Small intestine (tissue), 7 donors: ENCODE measurements at regions not wholly inside any gene's neighbourhood (a gene's known extent, or its start where the extent isn't known, plus 50 kb on each side); places are given as distances from the start of the nearest gene placed in this dataset.

ENCODE experiments used
- DNase-seq, 2 donors: peaks; one replicate each; pipeline versions ENCODE4 v3.0.0 to v3.0.0-alpha.2; 2013
- FAIRE-seq: peaks from 2 replicates; lab custom pipeline; 2012; peaks lifted over from hg19 to GRCh38; lab: Jason Lieb, UNC
- H3K27ac ChIP-seq, 3 donors: one replicate each; pipeline ENCODE4 v1.5.1; 2013; ENCODE audit warnings: low read length in 2 of 3, mild to moderate bottlenecking in 2 of 3, control low read depth in 1 of 3, inconsistent platforms in 1 of 3, low read depth in 1 of 3, moderate library complexity in 1 of 3
- H3K27me3 ChIP-seq, 3 donors: one replicate each; pipeline ENCODE4 v1.6.1; 2013; ENCODE audit warnings: low read length in 3 of 3, inconsistent platforms in 1 of 3; ENCODE audit not compliant: control insufficient read depth in 3 of 3, insufficient read depth in 3 of 3
- H3K36me3 ChIP-seq, 3 donors: one replicate each; pipeline ENCODE4 v1.6.1; 2013; ENCODE audit warnings: low read length in 3 of 3, inconsistent platforms in 1 of 3, low read depth in 1 of 3, mild to moderate bottlenecking in 1 of 3, moderate library complexity in 1 of 3; ENCODE audit not compliant: control insufficient read depth in 3 of 3, insufficient read depth in 2 of 3
- H3K4me1 ChIP-seq, 3 donors: one replicate each; pipeline ENCODE4 v1.6.1; 2013; ENCODE audit warnings: low read length in 2 of 3, inconsistent platforms in 1 of 3, low read depth in 1 of 3, mild to moderate bottlenecking in 1 of 3, moderate library complexity in 1 of 3; ENCODE audit not compliant: control insufficient read depth in 3 of 3, insufficient read depth in 2 of 3
- H3K4me3 ChIP-seq, 3 donors: one replicate each; pipeline ENCODE4 v1.5.1; 2013; ENCODE audit warnings: low read length in 3 of 3, control low read depth in 1 of 3, inconsistent platforms in 1 of 3, low read depth in 1 of 3, mild to moderate bottlenecking in 1 of 3, moderate library complexity in 1 of 3
- H3K9me3 ChIP-seq, 2 donors: one replicate each; pipeline ENCODE4 v1.6.1; 2013; ENCODE audit warnings: low read depth in 1 of 2, low read length in 1 of 2; ENCODE audit not compliant: control insufficient read depth in 2 of 2, insufficient read depth in 1 of 2
- WGBS, 3 donors: extraction: QIAGEN DNeasy Blood & Tissue Kit; methylation state at CpG; one replicate each; pipeline ENCODE4 v1.1.7; 2013; 5-methylcytosine and 5-hydroxymethylcytosine counted together
- donor health status: healthy with polysubstance abuse.
- donor health status: control.
- donor health status: control.
- donor health status: Bipolar disorder and iron deficiency.
- donor health status: healthy.

- Histone ChIP-seq H3K4me3 (no peak overlapping the region), H3K4me1 (peaks cover 0 to 1% (median 0%) of the 10 kb centered on the region in 3 donors), H3K27ac (no peak overlapping the region), H3K36me3 (no peaks in the 10 kb centered on the region), H3K27me3 (no peaks in the 10 kb centered on the region), H3K9me3 (peaks cover 0 to 21% of the 10 kb centered on the region in 2 donors)
- DNase-seq (no peak), FAIRE-seq (no peak)
- WGBS, 3 donors, result 87 to 90% (median 88%) methylated on average over 5 of the region's 5 CpGs
Observed at GRCh38 chr21:34017039-34017961, 56.1 kb upstream of the MRPS6 start.

- Histone ChIP-seq H3K9me3 (peaks cover 2 to 49% of the 10 kb centered on the region in 2 donors), H3K27me3 (no peaks in the 10 kb centered on the region), H3K4me1 (peaks cover 0 to under 1% (median 0%) of the 10 kb centered on the region in 3 donors), H3K4me3 (no peak overlapping the region), H3K27ac (no peak overlapping the region), H3K36me3 (no peaks in the 10 kb centered on the region)
- FAIRE-seq, result no peak
- DNase-seq, result no peak
- WGBS, 3 donors, result 79 to 86% (median 83%) methylated on average over 3 of the region's 3 CpGs
Observed at GRCh38 chr21:34012640-34013039, 60.7 kb upstream of the MRPS6 start.

GRCh38 chr21:34011660-34012059 lies 61.7 kb upstream of the MRPS6 start:
- Histone ChIP-seq H3K4me1 (peaks cover 0 to 10% (median 0%) of the 10 kb centered on the region in 3 donors), H3K36me3 (no peaks in the 10 kb centered on the region), H3K27ac (no peak overlapping the region), H3K9me3 (peaks cover 2 to 49% of the 10 kb centered on the region in 2 donors), H3K4me3 (no peak overlapping the region), H3K27me3 (no peaks in the 10 kb centered on the region)
- WGBS, 3 donors, result 92 to 100% (median 100%) methylated on average over 1 of the region's 1 CpG
- FAIRE-seq (no peak), DNase-seq (no peak)

- H3K27me3 ChIP-seq, result no peaks in the 10 kb centered on the region
- FAIRE-seq (no peak), DNase-seq (no peak)
- peaks cover 0 to 10% (median 0%) of the 10 kb centered on the region in 3 donors for H3K4me1 ChIP-seq
- H3K9me3 ChIP-seq, result peaks cover 2 to 50% of the 10 kb centered on the region in 2 donors
- no peaks in the 10 kb centered on the region for H3K36me3 ChIP-seq
- no peak overlapping the region for H3K27ac ChIP-seq
- WGBS, 3 donors, result 54 to 75% (median 60%) methylated on average over 3 of the region's 3 CpGs
- H3K4me3 ChIP-seq, result no peak overlapping the region
Observed at GRCh38 chr21:34009193-34009592, 64.2 kb upstream of the MRPS6 start.

- H3K36me3 ChIP-seq, result no peaks in the 10 kb centered on the region
- H3K9me3 ChIP-seq, result peaks cover 2 to 51% of the 10 kb centered on the region in 2 donors
- H3K4me1 ChIP-seq, result peaks cover 0 to 10% (median 0%) of the 10 kb centered on the region in 3 donors
- no peak overlapping the region for H3K4me3 ChIP-seq
- DNase-seq, result no peak
- 76 to 80% (median 77%) methylated on average over 5 of the region's 5 CpGs for WGBS, 3 donors
- FAIRE-seq, result no peak
- no peaks in the 10 kb centered on the region for H3K27me3 ChIP-seq
- H3K27ac ChIP-seq, result no peak overlapping the region
Observed at GRCh38 chr21:34008618-34009017, 64.8 kb upstream of the MRPS6 start.

GRCh38 chr21:34006611-34007168 lies 66.7 kb upstream of the MRPS6 start:
- H3K27me3 ChIP-seq, result no peaks in the 10 kb centered on the region
- DNase-seq, result peak in 1 of 2 donors; percentile 50
- H3K27ac ChIP-seq, result no peak overlapping the region
- H3K4me3 ChIP-seq, result no peak overlapping the region
- peaks cover under 1 to 34% of the 10 kb centered on the region in 2 donors for H3K9me3 ChIP-seq
- H3K36me3 ChIP-seq, result no peaks in the 10 kb centered on the region
- WGBS, 3 donors, result 20 to 72% (median 35%) methylated on average over 6 of the region's 6 CpGs
- no peak for FAIRE-seq
- H3K4me1 ChIP-seq, result peaks cover 0 to 10% (median 0%) of the 10 kb centered on the region in 3 donors

GRCh38 chr21:34004974-34005373 lies 68.4 kb upstream of the MRPS6 start:
- H3K27me3 ChIP-seq, result no peaks in the 10 kb centered on the region
- peaks cover 0 to 10% (median 0%) of the 10 kb centered on the region in 3 donors for H3K4me1 ChIP-seq
- no peak for FAIRE-seq
- no peak overlapping the region for H3K27ac ChIP-seq
- no peak for DNase-seq
- H3K4me3 ChIP-seq, result no peak overlapping the region
- H3K36me3 ChIP-seq, result no peaks in the 10 kb centered on the region
- peaks cover 0 to 24% of the 10 kb centered on the region in 2 donors for H3K9me3 ChIP-seq
- WGBS, 3 donors, result 74 to 88% (median 81%) methylated on average over 5 of the region's 5 CpGs

GRCh38 chr21:34004013-34004938 lies 69.1 kb upstream of the MRPS6 start:
- WGBS, 3 donors, result 75 to 90% (median 89%) methylated on average over 7 of the region's 7 CpGs
- H3K27me3 ChIP-seq, result no peaks in the 10 kb centered on the region
- no peaks in the 10 kb centered on the region for H3K36me3 ChIP-seq
- peaks cover 0 to 17% of the 10 kb centered on the region in 2 donors for H3K9me3 ChIP-seq
- FAIRE-seq (no peak), DNase-seq (no peak)
- H3K4me1 ChIP-seq, result peaks cover 0 to 10% (median 0%) of the 10 kb centered on the region in 3 donors
- H3K4me3 ChIP-seq, result no peak overlapping the region
- H3K27ac ChIP-seq, result no peak overlapping the region
